PC-3 (cell line): ENCODE measurements at regions not wholly inside any gene's neighbourhood (a gene's known extent, or its start where the extent isn't known, plus 50 kb on each side); places are given as distances from the start of the nearest gene placed in this dataset.

Experiments used
- EZH2 ChIP-seq: fragments of 300-600 bp; sonication (generic); IDR thresholded peaks from one replicate; pipeline ENCODE4 v1.6.1; 2017; ENCODE audit warnings: antibody characterized with exemption, mild to moderate bottlenecking, low read length; ENCODE audit not compliant: unreplicated experiment
- TF ChIP-seq, protein P1 (sequence below): fragments of 300-600 bp; sonication (generic); conservative IDR thresholded peaks from 2 replicates; pipeline ENCODE4 v1.5.1; 2017; ENCODE audit warnings: antibody characterized with exemption, low read depth, mild to moderate bottlenecking, low read length

DNA sequence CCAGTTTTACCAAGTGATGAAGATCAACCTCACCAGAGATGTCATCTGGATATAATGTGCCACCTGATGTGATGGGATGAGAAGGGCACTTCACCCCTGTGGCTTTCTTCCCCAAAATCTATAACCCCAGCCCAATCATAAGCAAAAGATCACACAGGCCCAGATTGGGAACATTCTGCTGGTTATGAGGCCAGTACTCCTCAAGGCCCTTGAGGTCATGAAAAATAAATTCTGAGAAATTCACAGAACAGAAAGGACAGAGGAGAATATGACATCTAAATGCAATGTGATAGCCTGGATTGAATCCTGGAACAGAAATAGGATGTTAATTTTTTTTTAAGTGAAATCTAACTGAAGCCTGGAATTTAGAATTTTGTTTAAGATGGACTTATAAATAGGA, 243.5 kb downstream of the CBLN4 start:
- TF ChIP-seq, protein P1, sequence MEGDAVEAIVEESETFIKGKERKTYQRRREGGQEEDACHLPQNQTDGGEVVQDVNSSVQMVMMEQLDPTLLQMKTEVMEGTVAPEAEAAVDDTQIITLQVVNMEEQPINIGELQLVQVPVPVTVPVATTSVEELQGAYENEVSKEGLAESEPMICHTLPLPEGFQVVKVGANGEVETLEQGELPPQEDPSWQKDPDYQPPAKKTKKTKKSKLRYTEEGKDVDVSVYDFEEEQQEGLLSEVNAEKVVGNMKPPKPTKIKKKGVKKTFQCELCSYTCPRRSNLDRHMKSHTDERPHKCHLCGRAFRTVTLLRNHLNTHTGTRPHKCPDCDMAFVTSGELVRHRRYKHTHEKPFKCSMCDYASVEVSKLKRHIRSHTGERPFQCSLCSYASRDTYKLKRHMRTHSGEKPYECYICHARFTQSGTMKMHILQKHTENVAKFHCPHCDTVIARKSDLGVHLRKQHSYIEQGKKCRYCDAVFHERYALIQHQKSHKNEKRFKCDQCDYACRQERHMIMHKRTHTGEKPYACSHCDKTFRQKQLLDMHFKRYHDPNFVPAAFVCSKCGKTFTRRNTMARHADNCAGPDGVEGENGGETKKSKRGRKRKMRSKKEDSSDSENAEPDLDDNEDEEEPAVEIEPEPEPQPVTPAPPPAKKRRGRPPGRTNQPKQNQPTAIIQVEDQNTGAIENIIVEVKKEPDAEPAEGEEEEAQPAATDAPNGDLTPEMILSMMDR, result no peak
- no peak for TF ChIP-seq EZH2
